ENCODE measurements at regions not wholly inside any gene's neighbourhood (a gene's known extent, or its start where the extent isn't known, plus 50 kb on each side); places are given as distances from the start of the nearest gene placed in this dataset.

DNA sequence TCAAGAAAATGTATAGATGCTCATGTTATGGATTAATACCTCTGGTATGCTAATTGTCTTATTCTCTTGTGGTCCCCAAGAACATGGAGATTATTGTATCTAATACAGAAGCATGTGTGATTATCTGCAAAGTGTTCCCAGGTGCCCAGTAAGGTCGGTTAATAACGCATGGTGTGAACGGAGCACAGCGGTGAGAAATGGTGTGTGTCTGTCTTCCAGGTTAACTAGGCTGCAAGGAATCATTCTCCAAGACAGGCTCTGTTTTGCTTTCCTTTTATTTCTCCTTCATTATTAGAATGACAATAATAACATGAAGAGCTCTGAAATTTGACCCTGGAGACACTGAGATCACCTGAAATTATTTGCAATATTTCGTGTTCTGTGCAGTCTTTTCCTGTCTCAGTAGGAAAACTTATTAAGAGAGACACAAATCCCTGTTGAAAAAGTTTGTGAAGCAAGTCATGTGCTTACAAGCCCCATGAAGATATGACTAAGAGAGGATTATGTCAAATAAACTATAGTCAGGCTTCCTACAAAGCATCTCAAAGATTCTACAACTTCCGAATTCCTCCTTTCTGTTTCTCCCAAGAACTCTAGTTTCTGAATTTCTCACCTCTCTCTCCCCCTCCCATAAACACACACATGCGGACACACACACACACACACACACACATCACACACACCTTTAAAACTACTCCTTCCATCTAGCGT is 230.9 kb downstream of the HS3ST1 start:
- Histone ChIP-seq H3K27me3 (no peaks in the 10 kb centered on the region), H3K9me3 (no peaks in the 10 kb centered on the region), H3K4me3 (no peak overlapping the region), H3K27ac (no peak overlapping the region), H3K4me1 (no peaks in the 10 kb centered on the region), H3K36me3 (no peaks in the 10 kb centered on the region)
- DNase-seq, result no peak
- WGBS, 2 donors, result 93% methylated on average over 8 of the region's 8 CpGs
- no peak for ATAC-seq (ENCODE audit: low FRiP score in 2 of 2)
- TF ChIP-seq EP300 (IDR thresholded peaks at IDR 0.05), result no peak
- TF ChIP-seq POLR2AphosphoS5 (IDR thresholded peaks at IDR 0.05), result no peak
- TF ChIP-seq, protein P1, sequence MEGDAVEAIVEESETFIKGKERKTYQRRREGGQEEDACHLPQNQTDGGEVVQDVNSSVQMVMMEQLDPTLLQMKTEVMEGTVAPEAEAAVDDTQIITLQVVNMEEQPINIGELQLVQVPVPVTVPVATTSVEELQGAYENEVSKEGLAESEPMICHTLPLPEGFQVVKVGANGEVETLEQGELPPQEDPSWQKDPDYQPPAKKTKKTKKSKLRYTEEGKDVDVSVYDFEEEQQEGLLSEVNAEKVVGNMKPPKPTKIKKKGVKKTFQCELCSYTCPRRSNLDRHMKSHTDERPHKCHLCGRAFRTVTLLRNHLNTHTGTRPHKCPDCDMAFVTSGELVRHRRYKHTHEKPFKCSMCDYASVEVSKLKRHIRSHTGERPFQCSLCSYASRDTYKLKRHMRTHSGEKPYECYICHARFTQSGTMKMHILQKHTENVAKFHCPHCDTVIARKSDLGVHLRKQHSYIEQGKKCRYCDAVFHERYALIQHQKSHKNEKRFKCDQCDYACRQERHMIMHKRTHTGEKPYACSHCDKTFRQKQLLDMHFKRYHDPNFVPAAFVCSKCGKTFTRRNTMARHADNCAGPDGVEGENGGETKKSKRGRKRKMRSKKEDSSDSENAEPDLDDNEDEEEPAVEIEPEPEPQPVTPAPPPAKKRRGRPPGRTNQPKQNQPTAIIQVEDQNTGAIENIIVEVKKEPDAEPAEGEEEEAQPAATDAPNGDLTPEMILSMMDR (IDR thresholded peaks at IDR 0.05), result no peak

DNA sequence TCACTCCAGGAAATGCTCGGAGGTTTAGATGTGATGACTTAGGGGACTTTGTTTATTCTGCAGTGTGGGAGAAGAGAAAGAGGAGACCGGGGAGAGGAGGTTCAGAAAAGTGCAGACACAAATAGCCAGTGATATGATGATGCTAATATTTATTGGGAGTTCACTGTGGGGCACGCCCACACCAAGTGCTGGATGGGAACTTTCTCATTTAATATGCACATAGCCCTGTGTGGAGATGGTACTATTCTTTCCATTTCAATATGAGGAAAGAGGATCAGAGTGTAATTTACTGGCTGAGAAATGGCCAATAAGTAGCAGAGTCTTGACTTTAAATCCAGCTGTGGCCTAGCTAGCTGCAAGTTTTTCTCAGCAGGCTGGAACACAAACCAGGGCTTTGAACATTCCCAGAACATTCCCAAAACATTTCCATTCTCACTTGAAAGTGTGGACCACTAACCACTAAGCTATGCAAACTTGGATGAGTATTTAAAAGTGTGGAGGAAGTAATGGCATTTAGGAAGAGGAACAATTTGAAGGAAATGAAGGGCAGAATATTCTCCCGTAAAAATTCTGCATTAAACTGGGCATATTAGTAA is 231.7 kb downstream of the HS3ST1 start:
- Histone ChIP-seq H3K36me3 (no peaks in the 10 kb centered on the region), H3K9me3 (no peaks in the 10 kb centered on the region), H3K27me3 (no peaks in the 10 kb centered on the region), H3K4me3 (no peak overlapping the region), H3K4me1 (no peaks in the 10 kb centered on the region), H3K27ac (no peak overlapping the region)
- TF ChIP-seq POLR2A (IDR thresholded peaks at IDR 0.05), result no peak
- no peak for TF ChIP-seq EP300 (IDR thresholded peaks at IDR 0.05)
- no peak for TF ChIP-seq POLR2AphosphoS5 (IDR thresholded peaks at IDR 0.05)
- TF ChIP-seq, protein P1 (IDR thresholded peaks at IDR 0.05), result no peak
- ATAC-seq (ENCODE audit: low FRiP score in 2 of 2) (no peak), DNase-seq (no peak)
- 58 to 69% methylated on average over 4 of the region's 4 CpGs for WGBS, 2 donors

DNA sequence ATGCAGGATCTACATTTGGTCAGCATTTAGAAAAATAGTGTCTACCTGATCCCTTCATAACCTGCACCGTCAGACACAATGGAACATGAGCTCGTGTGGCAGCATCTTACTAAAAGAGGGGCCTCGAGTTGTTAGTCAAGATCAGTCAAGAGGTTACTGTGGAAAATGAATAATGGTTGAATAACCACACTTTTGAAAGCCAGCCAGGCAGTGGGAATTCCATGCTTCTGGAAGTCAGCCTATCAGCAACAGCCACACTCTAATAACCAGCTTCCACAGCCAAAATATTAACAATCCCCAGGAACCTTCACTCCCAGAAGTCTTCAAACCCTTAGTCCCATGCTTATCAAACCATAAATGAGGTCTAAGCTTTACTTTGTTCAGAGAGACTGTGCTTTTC is 234.3 kb downstream of the HS3ST1 start:
- Histone ChIP-seq H3K4me1 (peaks cover 0 to 8% (median 6%) of the 10 kb centered on the region in 4 donors), H3K9me3 (no peaks in the 10 kb centered on the region), H3K27ac (no peak overlapping the region), H3K27me3 (no peaks in the 10 kb centered on the region), H3K4me3 (no peak overlapping the region), H3K36me3 (no peaks in the 10 kb centered on the region)
- DNase-seq (no peak), ATAC-seq (ENCODE audit: low FRiP score in 2 of 2) (no peak)
- TF ChIP-seq, protein P1 (IDR thresholded peaks at IDR 0.05), result no peak
- TF ChIP-seq POLR2AphosphoS5 (IDR thresholded peaks at IDR 0.05) (no peak), EP300 (IDR thresholded peaks at IDR 0.05) (no peak)
- 57 to 76% methylated on average over 3 of the region's 3 CpGs for WGBS, 2 donors

DNA sequence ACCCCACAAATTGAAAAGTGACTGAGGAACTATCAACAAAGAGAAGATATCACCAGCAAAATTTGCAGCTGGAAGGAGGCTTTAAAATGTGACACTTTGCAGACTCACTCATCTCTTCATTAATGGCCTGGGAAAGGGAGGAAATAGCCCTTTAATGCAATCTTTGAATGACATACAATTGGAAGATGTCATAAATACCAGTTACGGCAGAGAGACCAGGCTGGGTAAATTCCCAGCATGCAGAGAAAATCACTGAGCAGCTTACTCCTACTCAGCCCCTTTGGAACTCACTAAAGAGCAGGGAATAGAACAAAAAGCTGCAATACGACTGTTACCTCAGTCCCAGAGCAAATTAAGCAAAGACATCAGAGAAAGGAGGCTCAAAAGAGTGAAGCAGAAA is 238.9 kb downstream of the HS3ST1 start:
- WGBS, 2 donors, result 13 to 34% methylated on average over 2 of the region's 2 CpGs
- H3K27me3 ChIP-seq, result no peaks in the 10 kb centered on the region
- DNase-seq (no peak), ATAC-seq (ENCODE audit: low FRiP score in 2 of 2) (no peak)
- no peaks in the 10 kb centered on the region for H3K36me3 ChIP-seq
- H3K9me3 ChIP-seq, result no peaks in the 10 kb centered on the region
- TF ChIP-seq POLR2A (IDR thresholded peaks at IDR 0.05), result no peak
- H3K4me3 ChIP-seq, result no peak overlapping the region
- peaks cover 0 to 8% (median 6%) of the 10 kb centered on the region in 4 donors for H3K4me1 ChIP-seq
- no peak overlapping the region for H3K27ac ChIP-seq

DNA sequence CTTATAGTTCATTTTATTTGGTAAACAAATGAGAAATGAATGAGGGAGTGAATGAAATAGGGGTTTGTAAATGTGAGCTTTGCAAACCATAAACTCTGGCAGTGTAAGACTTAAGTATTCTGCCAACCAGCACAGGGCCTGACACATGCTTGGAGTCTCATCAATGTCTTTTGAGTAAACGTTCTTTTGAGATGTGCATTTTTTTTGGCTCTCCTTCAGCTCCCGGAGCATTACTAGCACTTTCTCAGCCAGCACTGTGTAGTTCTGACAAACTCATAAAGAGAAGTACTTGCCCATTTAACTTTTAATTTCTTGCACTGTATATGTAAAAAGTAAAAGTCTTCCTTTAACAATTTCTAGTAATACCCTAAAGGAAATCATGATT is 245.3 kb downstream of the HS3ST1 start:
- ATAC-seq (ENCODE audit: low FRiP score in 2 of 2), result peak in 1 of 2 donors; percentile 29
- H3K4me1 ChIP-seq, result no peaks in the 10 kb centered on the region
- 48 to 56% methylated on average over 2 of the region's 2 CpGs for WGBS, 2 donors
- no peak for DNase-seq
- TF ChIP-seq POLR2A (IDR thresholded peaks at IDR 0.05) (no peak), EP300 (IDR thresholded peaks at IDR 0.05) (no peak), POLR2AphosphoS5 (IDR thresholded peaks at IDR 0.05) (no peak)
- TF ChIP-seq, protein P1 (IDR thresholded peaks at IDR 0.05), result no peak
- H3K27ac ChIP-seq, result no peak overlapping the region
- no peaks in the 10 kb centered on the region for H3K36me3 ChIP-seq
- no peaks in the 10 kb centered on the region for H3K27me3 ChIP-seq
- no peak overlapping the region for H3K4me3 ChIP-seq
- no peaks in the 10 kb centered on the region for H3K9me3 ChIP-seq

Data from upper lobe of left lung (tissue), 6 donors.